HG03460 (cell line): ENCODE measurements at regions not wholly inside any gene's neighbourhood (a gene's known extent, or its start where the extent isn't known, plus 50 kb on each side); places are given as distances from the start of the nearest gene placed in this dataset.

Experiments
- ATAC-seq: cut with Tn5 transposase; IDR thresholded peaks from one replicate; pipeline ENCODE4 v1.9.1; 2021; ENCODE audit not compliant: unreplicated experiment

DNA sequence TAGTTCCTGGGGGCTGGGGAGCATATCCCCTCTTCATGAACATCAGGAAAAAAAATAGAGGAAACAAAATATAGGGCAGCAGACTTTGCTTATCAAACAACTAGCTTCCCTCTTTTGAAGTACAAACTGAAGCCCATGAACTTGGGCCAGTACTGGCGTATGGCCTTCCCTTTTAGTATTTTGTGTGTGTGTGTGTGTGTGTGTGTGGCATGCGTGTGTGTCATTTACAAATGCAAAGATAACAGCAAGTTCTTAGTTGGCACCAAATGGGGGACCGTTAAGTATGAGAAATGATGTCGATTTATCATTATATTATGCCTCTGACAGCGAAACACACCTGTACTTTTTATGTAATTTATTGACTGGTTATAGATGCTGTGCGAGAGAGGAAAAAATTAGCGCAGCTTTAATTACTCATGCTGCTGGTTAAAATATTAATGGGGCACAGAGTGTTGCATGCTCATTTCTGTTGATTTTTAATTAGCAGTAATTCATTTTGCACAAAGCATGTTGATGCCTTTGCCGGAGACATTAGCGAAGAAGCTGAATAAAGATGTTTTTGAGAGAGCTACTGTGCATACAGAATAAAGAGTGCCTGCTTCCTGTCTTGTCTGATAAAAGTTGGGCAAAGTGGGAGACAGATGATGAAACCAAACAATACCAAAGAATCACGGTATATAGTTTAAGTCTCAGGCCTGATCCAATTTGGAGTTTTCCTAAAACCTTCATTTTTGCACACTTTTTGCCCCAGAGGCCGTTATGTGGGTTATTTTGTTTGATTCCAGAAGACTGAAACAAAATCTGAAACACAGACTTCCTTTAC, 297.1 kb downstream of the SATB1 start:
- no peak for ATAC-seq

DNA sequence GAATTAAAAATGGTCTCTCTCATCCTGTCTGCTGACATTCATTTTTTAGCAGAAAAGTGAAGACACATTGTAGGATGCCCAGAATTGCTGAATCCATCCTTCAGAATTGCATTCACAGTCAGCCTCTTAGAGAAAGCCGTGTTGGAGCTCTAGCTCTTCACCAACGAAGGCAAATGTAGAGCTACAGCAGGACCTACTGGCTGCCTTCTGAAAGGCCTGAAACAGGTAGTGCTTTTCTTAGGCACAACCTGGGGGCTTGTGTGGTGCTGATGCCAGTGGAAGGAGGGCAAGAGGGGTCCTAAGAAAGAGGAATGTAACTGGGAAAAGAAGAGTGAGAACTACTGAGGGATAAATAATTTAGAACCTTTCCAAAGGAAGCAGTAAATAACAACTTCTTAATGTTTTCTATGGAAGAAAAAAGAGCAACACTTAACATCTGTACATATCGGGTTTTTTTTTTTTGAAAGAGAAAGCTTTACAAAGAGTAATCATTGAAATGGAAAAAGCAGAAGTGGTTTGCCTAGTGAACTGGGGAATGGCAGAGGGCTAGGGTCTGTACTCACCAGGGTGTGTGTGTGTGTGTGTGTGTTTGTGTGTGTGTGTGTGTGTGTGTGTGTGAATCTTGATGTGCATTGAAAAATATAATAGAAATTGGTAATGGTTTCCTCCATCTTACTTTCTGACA, 297.8 kb downstream of the SATB1 start:
- ATAC-seq, result peak; percentile 97

DNA sequence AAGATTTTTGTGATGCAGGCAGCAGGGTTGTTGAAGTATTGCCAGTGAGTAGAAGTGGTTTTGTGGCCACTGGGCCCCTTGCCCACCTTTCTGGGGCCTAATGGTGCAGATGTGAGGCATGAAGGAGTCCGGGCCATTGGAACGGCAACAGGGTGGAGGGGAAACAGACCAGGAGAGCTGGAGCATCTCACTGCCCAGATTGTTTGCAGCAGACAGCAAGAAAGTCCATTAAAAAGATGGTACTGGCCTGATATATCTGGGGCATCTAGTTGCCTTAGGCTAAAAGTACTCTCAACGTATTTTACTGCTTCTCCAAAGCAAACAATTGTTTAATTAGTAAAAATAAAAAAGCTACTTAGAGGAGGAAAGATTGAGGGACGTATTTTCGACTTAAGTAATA, 298.4 kb downstream of the SATB1 start:
- ATAC-seq, result no peak

DNA sequence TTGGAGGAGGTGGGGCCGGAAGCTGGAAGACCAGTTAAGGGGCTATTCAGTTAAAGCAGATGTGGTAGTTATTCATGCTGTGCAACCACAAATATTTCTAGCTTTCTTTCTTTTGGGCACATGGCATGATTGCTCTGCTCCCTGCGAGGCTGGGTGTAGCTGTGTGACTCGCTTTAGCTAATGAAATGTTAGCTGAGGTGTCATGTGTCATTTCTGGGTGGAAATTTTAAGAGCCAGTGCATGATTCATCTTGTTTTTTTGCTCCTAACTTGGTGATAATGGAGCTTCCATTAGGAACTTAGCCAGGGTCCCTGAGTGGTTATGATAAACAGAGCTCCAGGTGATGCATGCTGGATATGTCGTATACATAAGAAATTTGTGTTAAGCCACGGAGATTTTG, 300.6 kb downstream of the SATB1 start:
- no peak for ATAC-seq

DNA sequence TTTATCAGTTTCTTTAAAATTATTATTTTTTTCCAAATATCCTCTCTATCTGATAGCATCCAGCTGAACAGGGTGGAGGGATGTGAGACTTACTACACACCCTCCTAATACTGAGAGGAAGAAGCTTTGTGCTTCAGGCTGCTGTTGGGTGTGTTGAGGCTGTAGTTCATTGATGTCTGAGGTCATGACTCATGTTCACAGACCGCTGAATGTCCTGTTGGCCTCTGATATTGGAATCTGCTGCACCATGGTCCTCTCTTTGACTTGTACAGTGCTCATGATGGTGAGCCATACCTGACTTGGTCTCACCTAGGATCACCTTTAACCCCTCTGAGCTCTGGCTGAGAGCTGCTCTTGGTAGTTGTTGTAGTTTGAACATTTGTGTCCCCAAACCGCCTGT, 302.9 kb downstream of the SATB1 start:
- no peak for ATAC-seq

DNA sequence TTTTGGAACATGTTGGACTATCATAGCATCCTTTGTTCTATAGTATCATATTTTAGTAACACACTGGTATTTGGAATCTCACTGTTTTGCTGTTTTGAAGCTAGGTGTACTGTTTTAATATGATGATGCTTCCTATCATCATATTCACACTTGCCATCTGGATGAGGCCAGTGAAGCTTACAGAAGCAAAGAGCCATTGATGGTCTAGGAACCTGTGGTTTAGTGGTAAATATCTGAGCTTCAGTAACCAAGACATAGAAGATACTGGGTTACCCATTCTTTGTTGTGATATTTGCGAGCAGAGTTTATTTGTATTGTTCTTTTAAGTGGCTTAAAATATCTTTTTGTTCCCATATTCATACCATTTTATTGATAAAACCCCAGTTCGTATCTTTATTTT, 304.1 kb downstream of the SATB1 start:
- ATAC-seq, result no peak

DNA sequence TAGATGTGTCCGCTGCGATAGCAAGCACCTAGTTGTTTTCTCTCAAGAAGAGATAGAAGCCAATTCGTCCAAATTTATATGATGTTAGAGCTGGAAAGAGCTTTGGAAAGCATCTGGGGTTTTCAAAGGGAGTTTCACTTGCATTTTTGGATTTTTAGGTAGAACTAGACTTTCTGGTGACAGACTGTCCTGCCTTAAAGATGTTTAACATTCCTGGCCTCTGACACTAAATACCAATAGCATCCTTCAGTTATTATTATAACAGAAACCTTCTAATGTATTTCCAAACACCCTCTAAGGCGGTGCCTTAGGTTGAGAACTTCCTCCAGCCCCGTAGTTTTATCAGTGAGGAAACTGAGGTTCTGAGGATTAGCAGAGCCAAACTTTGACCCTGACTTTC, 305.3 kb downstream of the SATB1 start:
- ATAC-seq, result no peak

DNA sequence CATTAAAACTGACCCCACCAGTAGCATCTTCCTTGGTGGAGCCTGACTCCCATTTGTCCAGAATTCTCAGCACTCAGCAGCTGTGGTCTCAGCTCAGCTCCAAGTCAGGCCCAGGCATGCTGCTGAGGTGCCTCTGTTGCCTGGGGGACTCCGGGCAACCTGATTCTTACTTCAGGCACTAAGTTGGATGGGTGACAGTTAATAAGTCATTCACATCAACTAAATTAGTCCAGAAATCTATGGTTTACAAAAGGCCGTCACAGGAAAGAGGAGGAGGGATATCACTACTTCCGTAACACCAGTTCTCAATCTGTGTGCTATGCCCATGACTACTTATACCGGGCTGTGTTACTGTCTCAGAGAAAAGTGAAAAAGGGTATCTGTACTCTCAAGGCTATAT, 310.2 kb downstream of the SATB1 start:
- ATAC-seq, result no peak

DNA sequence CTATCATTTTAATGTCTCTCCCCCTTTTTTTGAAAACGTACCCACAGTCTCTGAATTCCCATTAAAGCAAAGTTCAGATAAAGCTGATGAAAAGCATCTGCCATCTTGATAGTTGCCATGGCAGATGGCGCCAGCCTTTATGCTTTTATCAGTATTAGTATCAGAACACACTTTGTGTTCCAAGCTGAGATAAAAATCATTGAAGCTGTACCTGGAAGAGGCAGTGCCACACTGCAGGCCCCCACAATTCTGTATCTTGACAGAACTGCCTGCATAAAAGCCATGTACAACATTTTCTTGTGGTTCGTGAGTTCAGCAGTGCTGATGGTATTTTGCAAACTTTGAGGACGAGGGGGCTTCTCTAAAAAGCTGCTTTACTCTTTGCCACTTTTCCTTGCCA, 311.7 kb downstream of the SATB1 start:
- ATAC-seq, result no peak

DNA sequence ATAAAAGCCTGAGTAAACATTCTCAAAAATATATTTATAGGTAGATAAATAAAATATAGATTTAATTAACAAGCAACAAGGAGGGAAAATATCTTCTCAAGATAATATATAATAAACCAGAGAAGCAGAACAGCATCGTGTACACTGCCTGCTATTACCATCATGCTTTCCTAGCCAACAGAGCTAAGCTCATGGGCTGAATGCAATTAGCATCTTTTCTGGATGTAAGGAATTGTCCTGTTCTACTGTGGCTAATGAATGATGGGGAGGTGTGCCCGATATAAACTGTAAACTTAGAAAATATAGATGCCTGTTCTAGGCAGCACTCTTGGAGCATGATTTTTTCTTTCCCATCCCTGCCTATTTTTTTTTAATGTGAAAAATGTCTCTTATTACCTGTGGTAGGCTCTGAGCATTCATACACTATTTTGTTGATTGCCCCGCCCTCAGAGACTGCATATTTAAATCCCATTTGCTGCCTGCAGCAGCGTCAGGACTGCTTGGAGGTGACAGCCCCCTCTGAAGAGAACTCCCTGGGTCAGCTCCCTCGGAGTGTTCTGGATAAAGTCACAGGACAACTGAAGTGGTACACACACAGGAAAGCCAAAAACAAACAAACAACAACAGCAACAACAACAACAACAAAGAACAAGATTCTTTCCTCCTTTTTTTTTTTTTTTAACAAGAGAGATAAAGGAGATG, 312.3 kb downstream of the SATB1 start:
- ATAC-seq, result no peak

DNA sequence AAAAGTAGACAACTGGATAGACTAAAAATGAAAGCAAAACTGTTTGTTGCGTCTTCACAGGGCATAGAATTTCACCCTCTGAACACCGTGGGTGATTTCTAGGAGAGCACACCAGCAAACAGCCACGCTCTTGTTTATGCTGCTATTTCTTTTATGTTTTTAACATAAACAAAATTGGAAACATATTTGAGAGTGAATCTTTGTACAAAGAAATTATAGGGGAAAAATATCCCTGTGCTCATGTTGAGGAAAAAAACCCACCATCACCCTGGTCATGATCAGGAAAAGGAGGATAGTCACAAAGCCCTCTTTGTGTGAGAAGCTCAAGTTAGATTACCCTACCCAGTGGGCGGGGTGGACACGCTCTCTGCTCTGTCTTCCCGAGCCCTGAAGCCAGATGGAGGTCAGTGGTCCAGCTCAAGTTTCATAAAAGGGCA, 313.3 kb downstream of the SATB1 start:
- peak; percentile 84 for ATAC-seq

DNA sequence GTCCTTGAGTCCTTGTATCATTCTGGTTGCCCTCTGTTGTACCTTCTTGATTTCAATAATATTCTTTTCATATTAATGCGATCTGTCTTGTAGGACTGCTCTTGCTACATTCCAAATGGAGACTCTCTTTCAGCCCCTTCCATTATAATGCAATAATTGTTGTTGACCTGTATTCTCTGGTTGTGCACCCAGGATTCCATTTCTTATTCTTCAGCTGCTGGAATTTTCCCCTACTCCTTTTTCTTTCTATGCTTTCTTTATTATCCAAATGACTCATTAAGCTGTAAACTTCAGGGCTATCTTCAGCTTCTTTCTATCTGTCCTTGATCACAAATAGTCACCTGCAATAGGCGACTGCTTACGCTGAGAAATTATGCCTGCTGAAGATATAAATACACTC, 321.5 kb downstream of the SATB1 start:
- ATAC-seq, result no peak

DNA sequence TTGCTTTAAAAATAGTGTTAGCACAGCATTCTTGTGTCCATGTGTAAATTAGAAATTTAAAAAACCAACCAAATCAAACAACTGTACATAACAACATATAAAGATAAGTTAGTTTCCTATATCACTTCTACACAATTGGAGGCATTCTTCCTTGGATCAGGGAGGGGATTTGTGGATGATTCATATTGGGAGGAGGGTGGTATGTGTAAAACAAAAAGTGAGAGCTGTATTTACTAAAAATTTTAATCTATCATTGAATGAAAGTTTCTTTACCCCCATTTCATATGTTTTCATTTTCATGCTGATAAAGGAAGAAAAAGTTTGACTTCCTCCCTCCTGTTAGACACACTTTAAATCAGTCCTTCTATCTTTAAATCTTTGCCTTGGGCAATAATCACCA, 325.0 kb downstream of the SATB1 start:
- no peak for ATAC-seq

DNA sequence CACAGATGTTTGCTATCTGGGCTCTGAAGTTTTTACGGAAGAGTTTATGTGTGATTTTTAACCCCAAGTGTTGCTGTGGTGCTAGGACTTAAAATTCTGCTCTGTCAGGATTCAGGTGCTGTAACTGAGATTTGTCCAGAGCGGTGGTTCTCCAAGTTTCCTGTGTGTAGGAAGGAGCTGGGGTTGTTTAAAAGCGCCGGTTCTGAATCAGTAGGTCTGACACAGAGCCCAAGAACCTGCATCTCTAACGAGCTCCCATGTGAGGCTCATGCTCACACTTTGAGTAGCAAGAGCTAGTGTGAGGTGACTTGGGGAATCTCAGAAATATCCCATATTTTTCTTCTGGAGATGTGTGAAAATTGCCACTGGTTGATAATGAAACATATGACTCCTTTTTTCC, 325.5 kb downstream of the SATB1 start:
- no peak for ATAC-seq

DNA sequence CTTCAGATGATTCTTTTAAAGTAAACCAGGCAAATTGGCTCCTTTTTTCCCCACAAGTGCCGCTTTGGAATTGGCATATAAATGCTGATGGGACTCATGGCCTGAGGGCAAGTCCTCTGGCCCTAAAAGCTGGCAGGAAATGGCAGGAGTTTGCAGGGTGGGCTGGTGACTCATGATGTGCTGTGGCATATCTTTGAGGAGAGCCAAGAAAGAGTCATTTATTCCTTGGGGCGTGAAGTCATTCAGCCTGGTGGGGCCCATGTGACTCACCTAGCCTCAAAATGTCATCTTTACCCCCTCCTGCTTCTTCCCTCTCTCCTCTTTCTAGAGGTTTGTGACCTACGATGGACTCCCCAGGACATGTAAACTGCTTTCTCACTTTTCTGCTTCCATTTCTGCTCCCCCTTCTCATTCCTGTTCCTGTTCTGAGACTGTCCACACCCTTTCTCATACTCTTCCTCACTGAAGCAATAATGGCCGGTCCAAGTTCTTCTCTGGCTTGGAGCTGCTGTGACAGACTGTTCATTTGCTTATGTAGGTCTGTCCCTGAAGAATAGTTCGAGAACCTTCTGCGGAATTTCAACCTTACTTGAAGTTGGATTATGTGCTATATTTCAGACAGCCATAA, 326.1 kb downstream of the SATB1 start:
- ATAC-seq, result no peak

DNA sequence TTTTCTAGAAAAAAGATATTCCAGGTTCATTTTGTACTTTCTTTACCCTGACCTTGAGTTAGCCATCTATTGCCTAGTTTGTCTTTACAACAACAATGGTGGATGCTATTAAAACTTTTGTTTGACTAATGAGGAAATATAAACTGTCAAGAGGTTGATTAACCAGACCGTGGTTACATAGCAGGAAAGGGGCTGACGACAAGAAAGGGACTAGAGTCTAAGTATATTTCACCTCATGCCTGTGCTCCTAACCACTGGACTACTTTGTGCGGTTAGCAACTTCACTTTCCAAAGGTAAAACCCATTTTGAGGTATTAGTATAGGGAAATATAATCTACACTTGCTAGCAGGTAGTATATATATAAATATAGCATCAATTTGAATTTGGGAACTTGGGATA, 327.1 kb downstream of the SATB1 start:
- ATAC-seq, result no peak

DNA sequence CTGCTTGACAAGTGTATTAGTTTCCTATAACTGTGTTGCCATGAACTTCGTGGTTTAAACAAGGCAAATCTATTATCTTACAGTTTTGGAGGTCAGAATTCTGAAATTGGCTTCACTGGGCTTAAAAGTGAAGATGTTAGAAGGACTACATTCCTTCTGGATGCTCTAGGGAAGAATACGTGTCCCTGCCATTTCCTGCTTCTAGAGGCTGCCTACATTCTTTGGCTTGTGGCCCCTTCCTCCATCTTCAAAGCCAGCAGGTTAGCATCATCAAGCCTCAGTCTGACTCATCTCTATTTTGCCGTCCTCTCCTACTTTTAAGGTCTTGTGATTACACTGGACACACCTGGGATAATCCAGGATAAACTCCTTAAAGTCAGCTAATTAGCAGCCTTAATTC, 327.7 kb downstream of the SATB1 start:
- no peak for ATAC-seq

DNA sequence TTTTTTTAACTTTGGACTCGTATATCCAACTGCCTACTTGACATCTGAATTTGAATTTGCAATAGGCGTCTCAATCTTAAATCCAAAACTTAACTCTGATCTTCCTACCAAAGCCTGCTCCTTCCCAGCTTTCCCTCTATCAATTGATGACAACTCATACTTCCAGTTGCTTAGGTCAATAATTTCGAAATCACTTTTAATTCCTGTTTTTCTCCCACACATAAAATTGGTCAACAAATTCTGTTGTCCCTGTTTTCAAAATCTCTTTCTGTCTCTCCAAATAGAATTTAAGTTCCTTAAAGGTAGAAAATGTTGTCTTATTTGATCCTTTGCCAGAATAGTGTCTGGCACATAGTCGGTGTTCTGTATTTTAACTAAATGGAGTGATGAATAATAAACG, 332.4 kb downstream of the SATB1 start:
- no peak for ATAC-seq

DNA sequence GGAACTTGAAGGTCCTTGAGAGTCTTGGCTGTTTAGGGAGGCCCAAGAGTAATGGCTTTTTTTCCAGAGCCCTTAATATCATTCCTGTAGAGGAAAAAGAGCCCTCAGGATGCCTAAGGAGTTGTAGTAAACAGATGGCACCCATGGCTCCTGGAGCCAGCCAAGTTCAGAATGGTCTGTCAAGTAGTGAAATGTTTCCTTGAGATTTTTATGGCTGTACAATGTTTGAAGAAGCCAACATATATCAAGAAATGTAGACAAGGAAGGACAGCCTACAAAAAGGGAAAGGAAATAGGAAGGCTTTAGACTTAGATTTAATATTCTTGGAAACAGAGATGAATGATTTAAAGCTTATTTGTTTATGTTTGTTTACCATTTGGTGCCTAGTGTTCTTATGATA, 334.8 kb downstream of the SATB1 start:
- no peak for ATAC-seq

DNA sequence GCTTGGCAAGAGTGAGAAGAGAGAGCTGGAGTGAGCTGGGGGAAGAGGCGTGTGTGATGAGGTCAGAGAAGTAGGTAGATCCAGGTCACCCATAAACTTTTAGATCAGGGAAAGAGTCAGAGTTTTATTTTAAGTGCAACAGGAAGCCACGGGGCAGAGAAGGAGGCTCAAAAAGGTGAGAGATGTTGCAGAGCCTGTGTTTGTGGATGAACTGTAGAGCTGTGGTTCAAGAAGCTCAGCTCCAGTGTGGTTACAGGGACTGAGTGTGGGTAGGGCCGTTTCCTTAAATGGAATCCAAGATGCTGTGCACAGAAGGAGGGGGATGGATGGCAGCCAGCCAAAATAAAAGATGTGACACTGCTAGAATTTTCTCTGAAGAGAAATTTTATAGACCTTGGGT, 337.2 kb downstream of the SATB1 start:
- ATAC-seq, result no peak

DNA sequence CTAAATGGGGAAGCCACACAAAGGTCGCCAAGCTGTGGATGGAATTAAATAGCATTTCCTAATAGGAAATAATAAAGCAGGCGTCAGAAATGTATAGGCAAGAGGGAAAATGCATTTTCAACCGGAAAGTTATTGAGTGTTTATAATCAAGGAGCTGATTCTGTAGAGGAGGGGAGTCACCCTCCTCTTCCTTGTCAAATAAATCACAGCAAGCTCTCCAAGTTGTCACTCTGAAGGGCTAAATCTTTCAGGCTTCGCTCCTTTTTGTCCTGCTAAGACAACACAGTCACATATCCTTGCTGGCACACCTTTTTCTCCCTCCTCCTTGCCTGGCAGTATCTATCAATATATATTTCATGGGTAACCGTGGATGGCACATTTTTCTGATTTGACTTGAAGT, 338.4 kb downstream of the SATB1 start:
- ATAC-seq, result no peak

DNA sequence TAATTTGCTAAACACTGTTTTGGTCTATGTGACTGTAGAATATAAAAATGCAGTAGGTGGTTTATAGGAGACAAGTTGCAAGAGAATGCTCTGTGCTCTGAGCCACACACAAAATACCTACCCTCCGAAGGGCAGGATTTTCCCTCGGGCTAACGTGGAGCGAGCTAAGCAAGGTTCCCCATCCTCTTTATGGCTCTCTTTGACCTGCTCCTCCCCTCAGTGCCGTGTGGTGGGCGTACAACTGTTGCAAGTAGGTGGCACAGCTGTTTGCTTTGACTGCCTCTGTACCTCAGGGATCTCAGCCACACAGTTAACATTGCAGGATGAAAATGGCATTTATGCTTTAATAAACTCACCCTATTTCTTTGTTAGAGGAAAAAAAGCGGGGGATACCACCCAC, 339.1 kb downstream of the SATB1 start:
- ATAC-seq, result no peak
